ENCODE measurements at regions not wholly inside any gene's neighbourhood (a gene's known extent, or its start where the extent isn't known, plus 50 kb on each side); places are given as distances from the start of the nearest gene placed in this dataset.
"Not testable (repeated sequence)": the region's sequence is repeated elsewhere in the genome, so short reads cannot be mapped to it uniquely, and the experiment has no call there.

DNA sequence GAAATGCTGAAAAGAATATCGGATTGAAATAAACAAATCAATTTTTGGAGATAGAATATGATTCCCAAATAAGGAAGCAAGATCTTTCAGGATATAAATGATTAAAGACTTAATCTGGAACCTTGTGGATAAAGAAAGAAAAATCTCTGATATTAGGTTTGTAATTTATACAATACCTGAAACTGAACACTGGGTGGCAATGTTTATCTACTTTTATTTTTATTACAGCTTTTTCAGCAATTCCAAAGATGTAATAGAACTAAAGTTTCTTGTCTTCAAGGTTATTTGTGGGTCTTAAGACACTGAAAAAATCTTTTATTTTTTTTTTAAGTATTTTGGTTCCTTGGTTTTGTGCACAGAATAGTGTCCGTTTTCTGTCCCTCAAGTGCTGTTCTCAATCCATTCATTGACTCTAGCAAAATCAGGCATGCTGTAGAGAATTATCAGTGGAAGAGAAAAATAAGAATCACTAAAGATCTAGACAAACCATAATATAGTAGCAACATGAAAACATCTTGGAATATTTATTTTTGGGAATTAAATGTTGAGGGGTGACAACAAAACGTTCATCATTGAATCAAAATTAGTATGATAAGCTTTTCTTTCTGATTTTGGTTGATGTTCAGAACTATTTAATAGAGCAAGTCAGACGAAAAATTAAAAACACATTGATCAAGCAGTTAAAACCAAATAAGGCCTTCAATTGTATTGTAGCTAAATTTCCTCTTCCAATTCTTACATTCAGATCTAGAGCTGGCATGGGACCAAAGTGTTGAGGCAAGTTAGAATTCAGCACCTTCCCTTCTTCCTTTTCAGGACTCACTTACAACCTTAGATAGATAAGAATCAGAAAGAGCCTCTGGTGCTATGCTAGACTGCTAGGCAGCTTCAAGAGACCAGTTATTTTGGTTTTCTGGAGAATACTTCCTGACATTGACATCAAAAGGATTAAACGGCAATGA, 704.4 kb upstream of the PCDH20 start:
- peak; percentile 36 for DNase-seq (ENCODE audit: low read depth)

DNA sequence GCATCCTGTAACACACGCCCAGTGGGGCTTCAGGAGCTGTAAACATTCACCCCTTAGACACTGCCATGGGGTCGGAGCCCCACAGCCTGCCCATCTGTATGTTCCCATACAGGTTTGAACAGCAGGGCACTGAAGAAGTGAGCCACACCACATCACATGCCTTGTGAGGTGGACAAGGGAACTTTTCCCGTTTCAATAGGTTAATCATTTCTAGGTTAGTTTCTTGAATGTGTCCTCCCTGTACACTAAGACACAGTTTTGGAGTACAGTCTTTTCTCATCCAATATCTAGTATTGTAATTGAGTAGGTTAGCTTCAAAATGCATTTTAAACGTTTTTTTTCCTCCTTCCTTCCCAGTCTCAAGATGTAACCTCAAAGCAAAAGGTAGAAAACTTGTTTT, 700.2 kb upstream of the PCDH20 start:
- DNase-seq (ENCODE audit: low read depth): peak; percentile 75

DNA sequence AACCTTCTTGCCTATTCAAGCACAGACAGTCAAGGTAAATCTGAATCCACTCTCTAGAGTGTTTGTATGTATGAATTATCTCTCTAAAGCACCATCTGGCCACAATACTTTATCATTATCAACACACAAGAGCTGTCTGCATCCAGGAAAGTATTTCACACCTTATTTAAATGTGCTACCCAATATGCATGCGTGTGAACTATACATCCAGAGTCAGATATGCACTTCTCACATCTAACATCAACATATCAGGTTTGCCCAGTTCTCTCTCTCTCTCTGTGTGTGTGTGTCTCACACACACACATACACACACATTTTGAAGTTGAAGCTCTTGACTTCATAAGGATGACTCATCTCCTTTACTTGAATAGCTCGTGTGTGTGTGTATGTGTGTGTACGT, 697.5 kb upstream of the PCDH20 start:
- DNase-seq (ENCODE audit: low read depth): peak; percentile 29

DNA sequence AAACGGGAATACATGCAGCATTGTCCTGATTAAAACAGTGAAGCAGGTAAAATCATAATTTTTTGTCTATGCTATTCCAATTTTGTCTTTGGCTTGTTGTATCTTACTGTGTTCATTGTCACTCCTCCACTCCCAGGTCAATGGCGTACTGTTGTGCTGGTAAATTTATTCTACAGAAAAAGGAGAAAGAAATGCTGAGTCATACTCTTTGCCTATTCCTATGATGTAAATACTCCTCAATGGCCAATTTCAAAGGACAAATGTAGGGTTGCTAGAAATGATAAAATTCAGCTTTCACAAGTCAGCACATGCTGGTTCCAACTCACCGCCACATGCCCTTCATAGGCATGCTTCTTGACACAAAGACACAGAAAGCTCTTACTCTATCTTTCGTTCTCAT, 694.4 kb upstream of the PCDH20 start:
- peak; percentile 36 for DNase-seq (ENCODE audit: low read depth)

DNA sequence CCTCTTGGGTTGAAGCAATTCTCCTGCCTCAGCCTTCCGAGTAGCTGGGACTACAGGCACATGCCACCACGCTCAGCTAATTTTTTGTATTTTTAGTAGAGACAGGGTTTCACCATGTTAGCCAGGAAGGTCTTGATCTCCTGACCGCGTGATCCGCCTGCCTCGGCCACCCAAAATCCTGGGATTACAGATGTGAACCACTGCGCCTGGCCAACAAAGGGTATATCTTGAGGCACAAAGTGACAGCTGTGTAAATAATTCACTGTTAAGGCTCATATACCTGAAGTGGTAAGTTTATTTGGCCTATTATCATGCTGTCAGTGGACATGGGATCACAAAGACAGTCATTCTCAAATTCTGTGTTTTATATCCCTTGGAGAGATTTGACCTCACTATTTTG, 688.5 kb upstream of the PCDH20 start:
- DNase-seq (ENCODE audit: low read depth): not testable (repeated sequence)

DNA sequence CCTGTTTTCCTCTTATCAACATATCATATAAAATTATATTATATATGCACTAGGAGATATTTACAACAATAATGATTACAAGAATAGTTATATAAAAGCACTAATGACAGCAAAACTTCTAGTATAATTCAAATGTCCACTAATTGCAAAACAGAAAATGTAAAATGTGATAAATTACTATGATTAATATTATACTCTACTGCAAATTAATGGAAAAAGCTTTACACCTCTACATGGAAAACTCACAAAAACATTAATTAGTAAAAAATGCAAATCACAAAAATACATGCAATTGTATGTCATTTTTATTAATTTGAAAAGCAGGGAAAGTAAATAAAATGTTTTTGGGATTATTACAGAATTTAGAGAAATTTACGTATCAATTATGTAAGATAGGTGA, 681.0 kb upstream of the PCDH20 start:
- DNase-seq (ENCODE audit: low read depth): no peak

DNA sequence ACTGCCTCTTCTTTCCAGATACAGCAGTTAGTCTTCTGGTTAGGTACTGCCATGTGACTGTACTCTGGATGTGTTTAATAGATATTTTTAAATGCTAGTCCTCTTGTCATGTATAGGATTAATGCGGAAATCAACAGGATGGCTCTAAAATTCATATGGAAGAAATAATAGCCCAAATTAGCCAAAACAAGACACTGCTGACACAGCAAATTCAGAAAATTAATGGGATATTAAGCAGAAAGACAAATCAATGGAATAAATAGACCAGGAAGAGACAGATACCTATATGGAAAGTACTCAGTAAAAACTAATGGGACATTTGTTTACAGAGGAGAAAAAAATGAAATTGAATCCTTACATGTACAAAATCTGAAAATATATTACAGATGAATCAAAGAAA, 679.3 kb upstream of the PCDH20 start:
- no peak for DNase-seq (ENCODE audit: low read depth)

DNA sequence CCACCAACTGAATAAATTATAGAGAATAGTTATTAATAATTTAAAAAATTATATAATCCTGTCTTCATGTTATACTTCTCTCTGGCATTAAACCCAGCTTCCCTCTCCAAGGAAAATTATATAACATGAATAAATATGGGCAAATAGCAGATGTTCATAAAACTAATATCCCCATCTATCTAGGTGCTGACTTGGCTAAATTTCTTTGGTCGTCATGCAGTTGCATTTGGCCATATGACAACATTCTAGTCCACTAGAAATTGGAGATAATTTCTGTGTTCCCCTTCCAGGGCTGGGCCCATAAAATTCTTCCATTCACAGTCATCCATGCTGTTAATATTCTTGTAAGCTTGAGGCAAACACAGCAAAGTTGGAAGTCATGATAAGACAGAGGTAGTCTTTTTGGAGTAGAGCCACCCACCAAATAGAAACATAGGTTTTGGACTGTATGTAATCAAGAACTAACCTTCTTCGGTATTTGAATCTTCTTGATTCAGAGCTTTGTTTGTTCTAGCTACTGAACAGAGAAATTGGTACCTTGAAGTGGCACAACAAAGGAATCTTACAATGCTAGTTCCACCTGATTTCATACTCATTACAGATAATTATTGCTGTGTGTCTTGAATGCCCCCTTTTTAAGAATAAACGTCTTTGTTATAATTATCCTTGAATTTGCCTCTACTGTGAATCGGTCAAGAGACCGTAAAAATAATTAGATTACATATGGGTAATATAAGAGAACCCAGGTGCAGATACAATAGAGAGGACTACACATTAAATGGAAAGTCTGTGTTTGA, 678.5 kb upstream of the PCDH20 start:
- DNase-seq (ENCODE audit: low read depth): no peak

DNA sequence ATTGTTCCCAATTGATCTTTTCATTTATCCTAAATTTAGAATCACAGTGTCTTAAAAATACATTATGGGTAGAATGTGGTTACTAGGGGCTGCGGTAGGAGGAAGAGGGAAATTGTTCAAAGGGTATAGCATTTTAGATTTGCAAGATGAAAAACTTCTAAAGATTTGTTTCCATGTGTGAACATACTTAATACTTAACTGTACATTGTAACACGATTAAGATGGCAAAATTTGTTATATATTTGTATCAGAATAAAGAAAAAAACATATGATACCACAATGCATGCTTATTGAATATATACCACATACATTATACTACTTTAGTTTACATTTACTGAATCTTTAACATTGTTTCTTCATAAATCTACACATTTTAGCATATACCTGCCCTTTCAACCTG, 677.3 kb upstream of the PCDH20 start:
- no peak for DNase-seq (ENCODE audit: low read depth)

DNA sequence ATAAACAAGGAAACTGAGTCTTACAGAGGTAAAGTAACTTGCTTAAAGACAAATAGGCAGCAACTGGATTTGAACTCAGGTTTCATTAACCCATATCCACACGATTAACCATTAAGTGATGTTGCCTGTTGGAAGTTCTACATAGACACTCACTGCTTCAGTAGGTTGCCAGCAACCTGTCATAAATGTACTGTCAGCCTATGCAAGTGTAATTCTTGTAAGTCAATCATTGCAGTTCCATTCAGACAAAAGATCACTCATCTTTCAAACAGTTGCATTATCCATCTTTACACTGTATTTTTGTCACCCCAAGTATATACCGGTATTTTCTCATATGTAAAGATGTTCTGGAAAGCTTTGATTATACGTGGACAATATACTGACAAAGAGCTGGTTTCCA, 676.9 kb upstream of the PCDH20 start:
- DNase-seq (ENCODE audit: low read depth): no peak

DNA sequence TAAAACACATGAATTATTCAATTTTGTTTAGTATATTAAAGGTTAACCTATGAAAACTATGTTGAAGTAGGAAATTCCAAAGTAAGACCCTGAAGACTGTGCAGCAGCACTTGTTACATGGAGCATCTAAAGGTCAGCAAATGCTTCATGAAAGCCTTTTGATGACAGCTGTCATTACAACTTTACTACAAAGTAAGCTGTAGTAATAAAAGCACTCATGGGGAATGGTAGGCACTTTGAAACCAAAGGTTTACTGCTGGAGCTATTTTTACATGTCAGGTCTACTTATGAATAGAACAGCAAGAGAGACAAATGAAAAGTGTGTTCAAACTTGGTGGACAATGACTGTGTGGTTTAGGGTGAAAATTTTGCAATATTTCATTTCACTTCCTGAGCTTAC, 672.5 kb upstream of the PCDH20 start:
- DNase-seq (ENCODE audit: low read depth): no peak

DNA sequence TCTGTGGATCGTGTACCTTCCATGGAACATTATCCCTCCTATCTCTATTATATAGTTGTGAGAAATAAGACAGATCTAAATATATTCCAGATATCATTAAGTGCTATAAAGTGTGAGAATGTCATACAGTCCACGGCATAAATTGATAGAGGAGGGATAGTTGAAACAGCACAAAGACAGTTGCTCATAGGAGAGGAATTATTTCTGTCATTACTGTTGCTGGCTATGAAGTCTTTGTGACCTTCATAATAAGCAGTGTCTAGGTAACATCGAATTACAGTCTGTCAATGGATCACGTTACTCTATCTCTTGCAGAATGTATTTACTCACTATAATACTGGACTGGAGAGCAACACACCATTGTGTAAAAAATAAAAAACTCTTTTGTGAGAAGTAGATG, 671.5 kb upstream of the PCDH20 start:
- no peak for DNase-seq (ENCODE audit: low read depth)

DNA sequence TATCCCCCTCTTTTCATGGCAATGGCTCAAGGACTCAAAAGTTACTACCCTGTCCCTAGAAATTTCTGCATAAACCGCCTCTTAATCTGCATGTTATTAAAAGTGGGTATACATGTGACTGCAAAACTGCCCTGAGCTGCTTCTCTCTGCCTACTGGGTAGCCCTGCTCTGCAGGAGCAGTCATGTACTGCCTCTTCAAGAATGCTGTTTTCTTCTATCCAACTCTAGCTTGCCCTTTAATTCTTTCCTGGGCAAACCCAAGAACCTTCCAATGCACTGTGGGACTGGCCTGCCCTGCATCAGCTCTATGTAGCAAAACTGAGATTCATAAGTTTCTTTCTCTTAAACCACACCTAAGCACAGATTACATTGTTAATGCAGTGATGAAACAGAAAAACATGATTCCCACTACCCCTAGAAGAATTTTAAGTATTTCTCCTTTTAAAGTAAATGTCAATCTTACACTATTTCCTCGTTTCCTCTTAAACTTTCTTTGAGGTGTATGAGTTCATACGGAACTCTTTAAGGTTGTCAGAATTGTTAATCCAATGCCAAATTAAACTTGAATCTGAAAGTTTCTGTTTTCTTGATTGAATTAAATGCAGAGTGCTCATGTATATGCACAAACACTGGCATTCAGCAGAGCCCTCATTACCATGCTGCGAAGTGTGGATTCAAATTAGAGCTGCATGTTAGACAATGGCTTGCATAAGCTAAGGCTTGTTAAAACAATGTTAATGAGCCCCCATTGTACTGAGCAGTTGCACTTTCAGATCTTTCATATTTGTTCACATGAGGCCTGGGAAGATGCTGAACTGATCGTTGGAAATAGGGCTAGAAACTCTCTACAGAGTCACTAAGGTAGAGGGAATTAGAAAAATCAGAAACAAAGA, 669.9 kb upstream of the PCDH20 start:
- DNase-seq (ENCODE audit: low read depth): no peak

DNA sequence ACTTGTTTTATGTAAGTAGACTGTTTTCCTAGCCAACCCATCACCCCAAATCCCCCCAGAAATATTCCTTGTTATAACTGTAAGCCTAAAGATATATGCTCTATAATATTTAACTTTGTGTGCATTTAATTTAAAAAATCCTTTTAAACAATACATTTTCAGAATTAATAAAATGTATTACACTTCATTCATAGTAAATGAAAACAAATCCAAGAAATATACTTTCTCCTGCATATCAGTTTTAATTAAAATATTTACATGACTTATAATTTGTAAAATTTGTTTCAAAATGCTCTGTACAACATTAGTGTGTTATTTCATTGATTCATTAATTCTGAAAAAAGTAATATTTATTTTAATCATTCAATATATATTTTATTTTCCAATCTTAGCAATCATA, 669.1 kb upstream of the PCDH20 start:
- no peak for DNase-seq (ENCODE audit: low read depth)

DNA sequence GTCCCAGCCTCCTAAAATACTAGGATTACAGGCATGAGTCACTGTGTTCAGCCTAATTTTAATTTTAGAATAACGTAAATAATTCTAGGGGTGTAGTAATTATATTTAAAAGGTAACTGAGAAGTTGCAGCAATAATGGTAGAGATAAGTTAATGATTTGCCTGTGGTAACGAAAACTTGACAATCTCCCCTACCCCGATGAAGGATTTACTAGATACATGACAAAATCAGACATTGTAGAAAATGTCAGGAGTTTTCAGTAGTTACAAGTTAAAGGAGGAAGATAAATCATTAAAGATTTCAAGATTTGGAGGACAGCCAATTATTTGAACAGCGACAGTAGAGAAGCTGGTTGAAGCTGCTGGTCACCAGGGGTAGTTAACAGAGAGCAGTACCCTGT, 652.2 kb upstream of the PCDH20 start:
- peak; percentile 59 for DNase-seq (ENCODE audit: low read depth)

DNA sequence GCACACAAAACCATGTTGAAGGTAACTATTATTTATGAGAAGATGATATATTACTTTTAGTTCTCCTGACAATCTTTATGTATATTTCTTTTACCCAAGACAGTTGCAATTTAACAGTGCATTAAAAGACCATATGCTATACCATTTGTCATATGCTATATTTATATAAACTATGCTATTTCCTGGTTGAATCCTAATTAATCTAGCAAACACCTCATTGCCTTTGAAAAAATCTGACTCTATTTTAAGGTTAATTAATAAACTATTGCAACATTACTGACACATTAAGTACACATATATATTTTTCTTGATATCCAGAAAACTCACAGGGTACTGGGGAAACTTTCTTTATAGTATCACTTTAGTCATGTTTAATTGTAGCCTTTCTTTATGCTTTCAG, 649.4 kb upstream of the PCDH20 start:
- peak; percentile 4 for DNase-seq (ENCODE audit: low read depth)

DNA sequence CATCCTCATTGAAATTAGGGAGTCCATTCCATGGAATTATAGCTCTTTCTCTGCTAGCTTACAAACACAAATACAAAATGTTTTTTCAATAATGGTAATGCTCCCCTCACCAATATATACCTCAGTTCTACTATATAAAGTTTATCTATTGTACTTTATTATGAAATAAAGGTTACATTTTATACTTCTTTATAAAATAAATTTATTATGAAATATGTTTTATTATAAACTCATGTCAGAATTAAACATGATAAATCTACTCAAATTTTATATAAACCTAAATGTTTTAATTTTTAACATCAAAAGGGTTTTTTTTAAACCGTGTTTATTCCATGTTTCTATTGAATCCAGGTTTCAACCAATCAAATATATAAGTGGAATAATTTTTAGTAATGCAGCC, 646.1 kb upstream of the PCDH20 start:
- no peak for DNase-seq (ENCODE audit: low read depth)

DNA sequence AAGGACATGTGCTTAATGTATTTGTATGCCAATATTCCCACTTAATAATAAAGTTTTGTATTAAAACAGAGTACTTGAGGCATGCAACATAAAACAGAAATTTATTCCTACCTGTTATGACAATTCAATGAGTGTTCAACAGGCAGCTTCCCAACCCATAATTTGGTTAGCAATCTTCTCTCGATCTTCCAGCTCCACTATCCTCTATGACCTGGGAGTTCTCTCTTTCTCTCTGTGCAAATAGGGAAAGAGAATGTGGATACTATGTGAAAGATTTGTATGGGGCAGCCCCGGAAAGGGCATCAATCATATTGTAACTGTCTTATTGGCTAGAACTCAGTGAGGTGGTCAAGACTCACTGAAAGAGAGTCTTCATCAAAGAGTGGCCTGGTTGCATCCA, 644.9 kb upstream of the PCDH20 start:
- DNase-seq (ENCODE audit: low read depth): no peak

DNA sequence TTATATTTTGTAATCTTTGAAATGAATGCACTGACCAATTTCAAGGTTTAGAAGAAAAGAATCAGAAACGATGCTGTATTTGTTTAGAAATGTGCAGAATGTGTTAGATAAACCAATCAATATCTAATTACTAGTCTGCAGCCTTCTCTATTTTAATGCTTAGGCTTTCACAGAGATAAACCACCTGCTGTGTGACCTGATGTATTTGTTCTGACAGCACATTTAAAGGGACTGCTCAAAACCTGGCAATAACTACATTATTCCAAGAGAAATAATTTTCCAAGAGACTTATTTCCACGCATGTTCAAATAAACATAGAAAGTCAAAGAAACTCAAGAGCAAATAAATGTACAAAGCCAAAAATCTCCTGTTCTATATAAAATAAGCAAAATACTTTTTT, 641.6 kb upstream of the PCDH20 start:
- DNase-seq (ENCODE audit: low read depth): no peak

DNA sequence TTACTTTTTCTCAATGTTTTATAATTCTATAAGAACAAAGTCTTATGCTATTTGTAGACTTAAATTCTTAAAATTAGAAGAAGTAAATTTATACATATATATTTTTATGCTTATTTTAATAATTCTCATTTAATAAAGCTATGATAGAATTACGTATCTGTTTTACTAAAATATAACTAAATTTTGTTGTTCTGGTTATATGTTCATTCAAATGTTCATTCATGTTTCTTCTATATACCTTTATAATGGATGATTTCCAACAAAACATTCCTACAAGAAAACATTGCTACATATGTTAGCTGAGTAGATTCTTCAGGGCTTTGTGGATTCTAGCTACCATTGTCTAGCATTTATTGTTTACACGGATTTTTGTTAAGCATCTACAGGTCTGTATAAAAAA, 634.3 kb upstream of the PCDH20 start:
- no peak for DNase-seq (ENCODE audit: low read depth)

DNA sequence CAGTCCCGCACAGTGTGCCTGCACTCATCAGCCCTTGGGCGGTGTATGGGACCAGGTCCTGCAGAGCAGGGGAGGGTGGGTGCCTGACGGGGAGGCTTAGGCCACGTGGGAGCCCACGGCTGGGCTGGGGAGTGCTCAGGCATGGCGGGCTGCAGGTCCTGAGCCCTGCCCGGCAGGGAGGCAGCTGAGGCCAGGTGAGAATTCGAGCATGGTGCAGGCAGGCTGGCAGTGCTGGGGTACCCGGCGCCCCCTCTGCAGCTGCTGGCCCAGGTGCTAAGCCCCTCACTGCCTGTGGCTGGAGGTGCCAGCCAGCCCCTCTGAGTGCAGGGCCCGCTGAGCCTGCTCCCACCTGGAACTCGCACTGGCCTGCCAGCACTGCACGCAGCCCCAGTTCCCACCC, 630.9 kb upstream of the PCDH20 start:
- DNase-seq (ENCODE audit: low read depth): no peak

DNA sequence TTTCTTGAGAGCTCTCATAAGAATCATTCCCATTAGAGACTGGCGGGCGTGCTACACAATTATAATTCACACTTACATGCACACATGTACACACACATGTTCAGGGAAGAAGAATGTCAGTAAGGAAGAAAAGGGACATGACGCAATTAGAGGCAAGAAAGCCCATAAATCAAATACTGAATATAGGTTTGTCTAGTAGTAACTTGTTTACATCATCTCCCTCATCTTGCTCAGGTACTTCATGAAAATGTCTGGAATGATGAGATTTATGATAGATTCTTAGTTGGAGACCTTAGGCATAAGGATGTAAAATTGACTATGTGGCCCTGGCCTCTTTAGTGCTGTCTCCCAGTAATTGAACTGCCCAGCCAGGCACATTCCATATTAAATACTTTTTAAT, 628.0 kb upstream of the PCDH20 start:
- no peak for DNase-seq (ENCODE audit: low read depth)

All from renal cortical epithelial cell (primary cell).